ENCODE measurements at regions not wholly inside any gene's neighbourhood (a gene's known extent, or its start where the extent isn't known, plus 50 kb on each side); places are given as distances from the start of the nearest gene placed in this dataset.

DNA sequence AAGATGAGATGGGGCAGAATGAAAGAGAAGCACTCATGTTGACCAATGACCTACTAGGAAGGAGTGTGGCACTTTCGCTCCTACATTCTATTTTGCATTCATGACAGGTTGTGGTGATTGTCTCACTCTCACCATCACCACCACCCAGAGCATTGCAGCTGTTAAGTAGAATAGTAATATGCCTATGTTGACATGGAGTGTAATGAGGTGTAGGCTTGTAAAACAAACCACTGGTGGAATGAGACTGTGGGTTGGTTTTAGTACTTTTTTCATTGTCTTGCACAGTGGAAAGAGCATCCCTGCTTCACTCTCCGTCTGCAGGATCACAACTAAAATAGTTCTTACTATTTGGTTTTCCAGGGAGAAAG is 516.7 kb downstream of the NTRK2 start:
- H3K4me3 ChIP-seq = no peak overlapping the region
- H3K27ac ChIP-seq = no peak overlapping the region
- TF ChIP-seq CTCF (IDR thresholded peaks at IDR 0.05) (no peak), EP300 (IDR thresholded peaks at IDR 0.05) (no peak), POLR2AphosphoS5 (IDR thresholded peaks at IDR 0.05) (no peak), POLR2A (IDR thresholded peaks at IDR 0.05) (no peak)
- no peaks in the 10 kb centered on the region for H3K9me3 ChIP-seq
- 87 to 91% methylated on average over 2 of the region's 2 CpGs for WGBS, 2 donors
- no peaks in the 10 kb centered on the region for H3K4me1 ChIP-seq
- DNase-seq = no peak
- no peaks in the 10 kb centered on the region for H3K27me3 ChIP-seq
- H3K36me3 ChIP-seq = no peaks in the 10 kb centered on the region
- no peak for ATAC-seq (ENCODE audit: low FRiP score in 2 of 2)

DNA sequence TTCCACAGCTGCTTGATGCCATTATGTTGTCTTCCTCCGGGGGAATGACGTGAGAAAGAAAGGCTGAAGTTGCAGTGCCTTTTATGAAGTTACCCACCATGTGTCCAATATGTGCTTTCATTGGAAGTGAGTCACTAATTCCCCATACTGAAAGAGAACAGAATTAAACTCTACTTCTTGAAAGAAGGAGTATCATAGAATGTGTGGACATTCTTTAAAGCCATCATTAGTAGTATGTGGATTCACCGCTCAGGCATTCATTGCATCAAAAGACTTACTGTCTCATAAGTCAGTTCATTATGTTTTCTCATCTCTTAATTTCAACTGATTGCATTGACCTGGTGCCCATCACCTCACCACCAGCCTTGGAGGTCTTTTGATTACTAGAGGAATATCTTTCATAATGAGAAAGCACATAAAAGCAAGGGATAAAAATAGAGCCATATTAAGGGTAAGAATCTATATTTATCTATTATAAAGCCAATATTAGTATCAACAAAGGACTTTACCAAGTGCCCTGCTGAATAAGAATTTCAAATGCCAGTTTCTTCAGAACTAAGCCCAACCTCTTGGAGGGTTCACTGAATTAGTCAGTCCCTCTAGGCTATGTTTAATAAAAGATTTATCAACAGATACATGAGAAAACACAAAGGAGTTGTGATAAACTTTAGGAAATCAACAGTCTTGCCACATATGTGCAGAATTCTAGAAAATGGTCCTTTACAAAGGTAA is 516.1 kb downstream of the NTRK2 start:
- H3K27me3 ChIP-seq = no peaks in the 10 kb centered on the region
- TF ChIP-seq CTCF (IDR thresholded peaks at IDR 0.05) (no peak), POLR2AphosphoS5 (IDR thresholded peaks at IDR 0.05) (no peak), POLR2A (IDR thresholded peaks at IDR 0.05) (no peak), EP300 (IDR thresholded peaks at IDR 0.05) (no peak)
- no peaks in the 10 kb centered on the region for H3K9me3 ChIP-seq
- ATAC-seq (ENCODE audit: low FRiP score in 2 of 2) = no peak
- no peak overlapping the region for H3K27ac ChIP-seq
- H3K4me3 ChIP-seq = no peak overlapping the region
- no peak for DNase-seq
- 74 to 99% methylated on average over 3 of the region's 3 CpGs for WGBS, 2 donors
- H3K36me3 ChIP-seq = no peaks in the 10 kb centered on the region
- no peaks in the 10 kb centered on the region for H3K4me1 ChIP-seq

DNA sequence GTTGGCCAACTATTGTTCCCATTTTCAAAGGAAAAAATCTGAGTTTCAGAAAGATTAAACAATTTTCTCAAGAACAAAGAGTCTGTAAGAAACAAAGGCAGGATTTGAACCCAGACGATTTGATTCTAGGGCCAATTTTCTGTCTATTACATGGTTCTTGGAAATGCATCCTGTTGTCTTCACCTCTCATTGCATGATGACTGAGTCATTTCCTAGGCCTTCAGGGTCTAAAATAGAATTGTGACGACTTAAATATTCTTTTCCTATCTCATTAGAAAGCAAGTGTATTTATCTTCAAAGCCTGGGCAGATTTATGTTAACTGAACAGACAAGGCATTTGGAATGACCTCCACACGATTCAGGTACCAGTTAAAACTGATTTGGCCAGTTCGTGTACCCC is 512.9 kb downstream of the NTRK2 start:
- Histone ChIP-seq H3K4me3 (no peak overlapping the region), H3K4me1 (no peaks in the 10 kb centered on the region), H3K27ac (no peak overlapping the region), H3K9me3 (no peaks in the 10 kb centered on the region), H3K36me3 (no peaks in the 10 kb centered on the region), H3K27me3 (no peaks in the 10 kb centered on the region)
- no peak for ATAC-seq (ENCODE audit: low FRiP score in 2 of 2)
- WGBS, 2 donors = 66 to 71% methylated on average over 4 of the region's 4 CpGs
- TF ChIP-seq CTCF (IDR thresholded peaks at IDR 0.05) (no peak), EP300 (IDR thresholded peaks at IDR 0.05) (no peak), POLR2A (IDR thresholded peaks at IDR 0.05) (no peak), POLR2AphosphoS5 (IDR thresholded peaks at IDR 0.05) (no peak)
- DNase-seq = no peak

GRCh38 chr9:85178474-85178873 is 508.9 kb downstream of the NTRK2 start:
- no peak overlapping the region for H3K4me3 ChIP-seq
- no peaks in the 10 kb centered on the region for H3K9me3 ChIP-seq
- no peaks in the 10 kb centered on the region for H3K36me3 ChIP-seq
- H3K27ac ChIP-seq = no peak overlapping the region
- H3K27me3 ChIP-seq = no peaks in the 10 kb centered on the region
- TF ChIP-seq CTCF (IDR thresholded peaks at IDR 0.05) (no peak), POLR2A (IDR thresholded peaks at IDR 0.05) (no peak), EP300 (IDR thresholded peaks at IDR 0.05) (no peak), POLR2AphosphoS5 (IDR thresholded peaks at IDR 0.05) (no peak)
- ATAC-seq (ENCODE audit: low FRiP score in 2 of 2) (no peak), DNase-seq (no peak)
- H3K4me1 ChIP-seq = no peaks in the 10 kb centered on the region
- WGBS, 2 donors = 39 to 44% methylated on average over 4 of the region's 4 CpGs

- H3K36me3 ChIP-seq = no peaks in the 10 kb centered on the region
- ATAC-seq (ENCODE audit: low FRiP score in 2 of 2) = peak in 1 of 2 donors; percentile 47
- no peaks in the 10 kb centered on the region for H3K4me1 ChIP-seq
- no peak overlapping the region for H3K27ac ChIP-seq
- WGBS, 2 donors = 67 to 75% methylated on average over 1 of the region's 1 CpG
- TF ChIP-seq CTCF (IDR thresholded peaks at IDR 0.05) = no peak
- TF ChIP-seq POLR2A (IDR thresholded peaks at IDR 0.05) = no peak
- TF ChIP-seq EP300 (IDR thresholded peaks at IDR 0.05) = no peak
- no peak for TF ChIP-seq POLR2AphosphoS5 (IDR thresholded peaks at IDR 0.05)
- no peak for DNase-seq
- H3K27me3 ChIP-seq = no peaks in the 10 kb centered on the region
- no peaks in the 10 kb centered on the region for H3K9me3 ChIP-seq
- no peak overlapping the region for H3K4me3 ChIP-seq
These were observed 504.4 kb downstream of the NTRK2 start for GRCh38 chr9:85173967-85174366.
